ENCODE measurements at regions not wholly inside any gene's neighbourhood (a gene's known extent, or its start where the extent isn't known, plus 50 kb on each side); places are given as distances from the start of the nearest gene placed in this dataset.

DNA sequence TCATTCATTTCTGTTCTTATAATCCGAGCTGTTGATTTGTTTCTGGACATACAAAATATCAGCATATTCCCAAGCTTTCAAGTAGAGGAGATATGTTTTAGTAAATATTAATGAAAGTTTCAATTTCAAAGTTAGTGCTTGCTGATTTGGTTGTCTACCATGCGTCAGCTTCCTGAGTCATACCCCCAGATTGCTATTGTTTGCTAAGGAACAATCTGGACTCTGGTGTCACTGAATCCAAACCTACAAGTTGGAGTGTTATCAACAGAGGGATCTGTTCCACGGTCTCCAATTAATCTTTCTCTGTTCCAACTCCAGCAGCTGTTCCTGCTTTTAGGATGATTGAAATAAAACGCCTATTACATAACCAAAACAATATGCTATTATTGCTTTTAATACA, 96.1 kb upstream of the FAM9A start:
- Histone ChIP-seq H3K36me3 (ENCODE audit: control insufficient read depth in 1 of 2, insufficient read depth in 2 of 2, low read depth in 1 of 2, low read length in 2 of 2) (no peaks in the 10 kb centered on the region), H3K4ac (ENCODE audit: low read depth in 1 of 2, low read length in 2 of 2) (no peak overlapping the region), H3K4me3 (ENCODE audit: insufficient read depth in 1 of 2, low read depth in 1 of 2, low read length in 2 of 2) (no peak overlapping the region), H2BK12ac (ENCODE audit: low read length in 2 of 2) (no peak overlapping the region), H2BK5ac (ENCODE audit: low read depth, low read length, poor library complexity, severe bottlenecking) (no peak overlapping the region), H3K4me1 (ENCODE audit: control insufficient read depth, insufficient read depth, low read depth, low read length) (no peaks in the 10 kb centered on the region), H3K23ac (ENCODE audit: low read length in 2 of 2) (no peak overlapping the region), H4K8ac (ENCODE audit: low read length) (no peak overlapping the region), H3K27ac (ENCODE audit: low read length, poor library complexity, severe bottlenecking) (no peak overlapping the region), H3K27me3 (ENCODE audit: control insufficient read depth in 1 of 2, insufficient read depth in 1 of 2, low read length in 2 of 2) (peaks cover 0 to 2% of the 10 kb centered on the region in 2 experiments), H4K91ac (ENCODE audit: low read length) (no peak overlapping the region), H2BK120ac (ENCODE audit: low read depth, low read length) (no peak overlapping the region), H3K4me2 (ENCODE audit: low read length, poor library complexity, severe bottlenecking) (no peak overlapping the region), H2AK5ac (ENCODE audit: low read length, severe bottlenecking) (no peak overlapping the region), H3K18ac (ENCODE audit: low read depth in 1 of 2, low read length in 2 of 2) (no peak overlapping the region), H3K9ac (ENCODE audit: low read length) (no peak overlapping the region), H3K79me1 (replicated peaks; ENCODE audit: low read length, poor library complexity, severe bottlenecking) (no peaks in the 10 kb centered on the region), H3K9me3 (ENCODE audit: control insufficient read depth, low read length) (no peaks in the 10 kb centered on the region), H3K14ac (ENCODE audit: low read length in 2 of 2) (no peak overlapping the region), H2AFZ (ENCODE audit: low read depth, low read length) (no peak overlapping the region), H2BK15ac (ENCODE audit: low read depth, poor library complexity, severe bottlenecking) (no peak overlapping the region)
- WGBS, result 63% methylated on average over 1 of the region's 4 CpGs
- DNase-seq, result no peak

- Histone ChIP-seq H2BK15ac (ENCODE audit: low read depth, poor library complexity, severe bottlenecking) (no peak overlapping the region), H3K9ac (ENCODE audit: low read length) (no peak overlapping the region), H3K14ac (ENCODE audit: low read length in 2 of 2) (no peak overlapping the region), H2BK12ac (ENCODE audit: low read length in 2 of 2) (no peak overlapping the region), H3K4ac (ENCODE audit: low read depth in 1 of 2, low read length in 2 of 2) (no peak overlapping the region), H3K27me3 (ENCODE audit: control insufficient read depth in 1 of 2, insufficient read depth in 1 of 2, low read length in 2 of 2) (no peaks in the 10 kb centered on the region), H3K23ac (ENCODE audit: low read length in 2 of 2) (no peak overlapping the region), H3K18ac (ENCODE audit: low read depth in 1 of 2, low read length in 2 of 2) (no peak overlapping the region), H3K79me1 (replicated peaks; ENCODE audit: low read length, poor library complexity, severe bottlenecking) (no peaks in the 10 kb centered on the region), H4K8ac (ENCODE audit: low read length) (no peak overlapping the region), H3K36me3 (ENCODE audit: control insufficient read depth in 1 of 2, insufficient read depth in 2 of 2, low read depth in 1 of 2, low read length in 2 of 2) (no peaks in the 10 kb centered on the region), H3K4me2 (ENCODE audit: low read length, poor library complexity, severe bottlenecking) (no peak overlapping the region), H3K4me3 (ENCODE audit: insufficient read depth in 1 of 2, low read depth in 1 of 2, low read length in 2 of 2) (no peak overlapping the region), H2BK120ac (ENCODE audit: low read depth, low read length) (no peak overlapping the region), H3K9me3 (ENCODE audit: control insufficient read depth, low read length) (peaks cover 6% of the 10 kb centered on the region), H2AK5ac (ENCODE audit: low read length, severe bottlenecking) (no peak overlapping the region), H3K27ac (ENCODE audit: low read length, poor library complexity, severe bottlenecking) (no peak overlapping the region), H2AFZ (ENCODE audit: low read depth, low read length) (no peak overlapping the region), H2BK5ac (ENCODE audit: low read depth, low read length, poor library complexity, severe bottlenecking) (no peak overlapping the region), H4K91ac (ENCODE audit: low read length) (no peak overlapping the region), H3K4me1 (ENCODE audit: control insufficient read depth, insufficient read depth, low read depth, low read length) (no peaks in the 10 kb centered on the region)
- no peak for DNase-seq
- WGBS, result 96% methylated on average over 1 of the region's 1 CpG
Measured at GRCh38 chrX:8890794-8891193, 89.6 kb upstream of the FAM9A start.

DNA sequence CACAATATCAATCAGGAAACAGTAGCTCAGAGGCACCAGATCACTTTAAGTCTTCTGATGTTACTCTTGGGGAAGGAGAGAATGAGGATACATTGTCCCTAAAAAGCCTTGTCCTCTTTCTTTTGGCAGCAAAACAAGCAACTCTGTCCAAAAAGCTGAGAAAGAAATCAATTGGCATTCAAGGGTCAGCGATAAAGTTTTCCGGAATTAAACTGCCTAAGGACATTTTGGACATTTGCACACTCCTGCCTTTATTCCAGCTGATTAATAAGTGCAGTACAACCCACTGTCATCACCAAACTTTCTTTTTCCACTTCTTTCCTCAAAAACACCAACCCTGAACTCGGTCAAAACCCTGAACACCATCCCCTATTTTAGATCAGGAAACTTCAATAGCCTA, 85.8 kb upstream of the FAM9A start:
- Histone ChIP-seq H2BK12ac (ENCODE audit: low read length in 2 of 2) (no peak overlapping the region), H4K8ac (ENCODE audit: low read length) (no peak overlapping the region), H3K9ac (ENCODE audit: low read length) (no peak overlapping the region), H3K18ac (ENCODE audit: low read depth in 1 of 2, low read length in 2 of 2) (no peak overlapping the region), H3K27ac (ENCODE audit: low read length, poor library complexity, severe bottlenecking) (no peak overlapping the region), H3K27me3 (ENCODE audit: control insufficient read depth in 1 of 2, insufficient read depth in 1 of 2, low read length in 2 of 2) (no peaks in the 10 kb centered on the region), H2AFZ (ENCODE audit: low read depth, low read length) (no peak overlapping the region), H3K14ac (ENCODE audit: low read length in 2 of 2) (no peak overlapping the region), H2BK5ac (ENCODE audit: low read depth, low read length, poor library complexity, severe bottlenecking) (no peak overlapping the region), H2BK15ac (ENCODE audit: low read depth, poor library complexity, severe bottlenecking) (no peak overlapping the region), H3K4me1 (ENCODE audit: control insufficient read depth, insufficient read depth, low read depth, low read length) (no peaks in the 10 kb centered on the region), H2AK5ac (ENCODE audit: low read length, severe bottlenecking) (no peak overlapping the region), H4K91ac (ENCODE audit: low read length) (no peak overlapping the region), H3K4ac (ENCODE audit: low read depth in 1 of 2, low read length in 2 of 2) (no peak overlapping the region), H3K36me3 (ENCODE audit: control insufficient read depth in 1 of 2, insufficient read depth in 2 of 2, low read depth in 1 of 2, low read length in 2 of 2) (no peaks in the 10 kb centered on the region), H3K4me3 (ENCODE audit: insufficient read depth in 1 of 2, low read depth in 1 of 2, low read length in 2 of 2) (no peak overlapping the region), H3K79me1 (replicated peaks; ENCODE audit: low read length, poor library complexity, severe bottlenecking) (no peaks in the 10 kb centered on the region), H3K23ac (ENCODE audit: low read length in 2 of 2) (no peak overlapping the region), H3K9me3 (ENCODE audit: control insufficient read depth, low read length) (peaks cover 4% of the 10 kb centered on the region), H3K4me2 (ENCODE audit: low read length, poor library complexity, severe bottlenecking) (no peak overlapping the region), H2BK120ac (ENCODE audit: low read depth, low read length) (no peak overlapping the region)
- 93% methylated on average over 3 of the region's 3 CpGs for WGBS
- no peak for DNase-seq

DNA sequence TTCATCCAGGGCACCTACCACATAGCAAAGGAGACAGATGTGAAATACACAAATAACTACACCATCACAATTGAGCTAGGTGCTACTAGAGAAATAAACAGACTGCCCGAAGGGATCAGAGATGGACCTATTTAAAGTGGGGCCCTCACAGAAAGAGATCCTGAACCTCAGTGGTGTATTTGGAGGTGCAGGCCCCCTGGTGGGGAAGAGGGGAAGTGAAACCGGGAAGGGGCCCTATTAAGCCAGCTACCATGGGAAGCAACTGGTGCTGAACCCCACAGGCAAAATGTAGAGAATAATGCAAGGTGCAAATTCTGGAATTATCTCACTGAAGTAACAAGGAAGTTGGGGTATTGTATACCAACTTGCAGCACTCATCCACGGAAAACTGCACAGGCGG, 78.6 kb upstream of the FAM9A start:
- no peak overlapping the region for H3K4me2 ChIP-seq (ENCODE audit: low read length, poor library complexity, severe bottlenecking)
- H3K14ac ChIP-seq (ENCODE audit: low read length in 2 of 2), result no peak overlapping the region
- H3K9ac ChIP-seq (ENCODE audit: low read length), result no peak overlapping the region
- H2BK15ac ChIP-seq (ENCODE audit: low read depth, poor library complexity, severe bottlenecking), result no peak overlapping the region
- no peak overlapping the region for H4K91ac ChIP-seq (ENCODE audit: low read length)
- H3K9me3 ChIP-seq (ENCODE audit: control insufficient read depth, low read length), result no peaks in the 10 kb centered on the region
- H2AK5ac ChIP-seq (ENCODE audit: low read length, severe bottlenecking), result no peak overlapping the region
- no peak overlapping the region for H3K4me3 ChIP-seq (ENCODE audit: insufficient read depth in 1 of 2, low read depth in 1 of 2, low read length in 2 of 2)
- 67% methylated on average over 4 of the region's 4 CpGs for WGBS
- no peak overlapping the region for H3K23ac ChIP-seq (ENCODE audit: low read length in 2 of 2)
- no peak overlapping the region for H3K18ac ChIP-seq (ENCODE audit: low read depth in 1 of 2, low read length in 2 of 2)
- H2BK12ac ChIP-seq (ENCODE audit: low read length in 2 of 2), result no peak overlapping the region
- DNase-seq, result peak; percentile 8
- H2BK120ac ChIP-seq (ENCODE audit: low read depth, low read length), result no peak overlapping the region
- no peak overlapping the region for H2BK5ac ChIP-seq (ENCODE audit: low read depth, low read length, poor library complexity, severe bottlenecking)
- H4K8ac ChIP-seq (ENCODE audit: low read length), result no peak overlapping the region
- no peaks in the 10 kb centered on the region for H3K79me1 ChIP-seq (replicated peaks; ENCODE audit: low read length, poor library complexity, severe bottlenecking)
- no peaks in the 10 kb centered on the region for H3K36me3 ChIP-seq (ENCODE audit: control insufficient read depth in 1 of 2, insufficient read depth in 2 of 2, low read depth in 1 of 2, low read length in 2 of 2)
- no peak overlapping the region for H2AFZ ChIP-seq (ENCODE audit: low read depth, low read length)
- no peaks in the 10 kb centered on the region for H3K4me1 ChIP-seq (ENCODE audit: control insufficient read depth, insufficient read depth, low read depth, low read length)
- H3K4ac ChIP-seq (ENCODE audit: low read depth in 1 of 2, low read length in 2 of 2), result no peak overlapping the region
- no peaks in the 10 kb centered on the region for H3K27me3 ChIP-seq (ENCODE audit: control insufficient read depth in 1 of 2, insufficient read depth in 1 of 2, low read length in 2 of 2)
- H3K27ac ChIP-seq (ENCODE audit: low read length, poor library complexity, severe bottlenecking), result no peak overlapping the region
